ENCODE measurements at regions not wholly inside any gene's neighbourhood (a gene's known extent, or its start where the extent isn't known, plus 50 kb on each side); places are given as distances from the start of the nearest gene placed in this dataset.

- no peak for DNase-seq (ENCODE audit: low spot score)
- no peak overlapping the region for H3K27ac ChIP-seq
- ChIA-PET CTCF (no interaction called here), POLR2A (ENCODE audit: low non-redundant PET) (no interaction called here)
- no peak for TF ChIP-seq CTCF (conservative IDR thresholded peaks at IDR 0.05; ENCODE audit: low read depth)
Observed at GRCh38 chr14:71267691-71268090, 360.4 kb downstream of the PCNX1 start.

GRCh38 chr14:71270111-71270510 is 362.9 kb downstream of the PCNX1 start:
- CTCF ChIA-PET = interaction anchor here (0.7 kb wide), 1 partner anchor 105 kb away, joined by 4 read pairs; no protein-coding TSS in a partner anchor
- TF ChIP-seq CTCF (conservative IDR thresholded peaks at IDR 0.05; ENCODE audit: low read depth) = no peak
- POLR2A ChIA-PET (ENCODE audit: low non-redundant PET) = no interaction called here
- DNase-seq (ENCODE audit: low spot score) = no peak
- no peak overlapping the region for H3K27ac ChIP-seq

DNA sequence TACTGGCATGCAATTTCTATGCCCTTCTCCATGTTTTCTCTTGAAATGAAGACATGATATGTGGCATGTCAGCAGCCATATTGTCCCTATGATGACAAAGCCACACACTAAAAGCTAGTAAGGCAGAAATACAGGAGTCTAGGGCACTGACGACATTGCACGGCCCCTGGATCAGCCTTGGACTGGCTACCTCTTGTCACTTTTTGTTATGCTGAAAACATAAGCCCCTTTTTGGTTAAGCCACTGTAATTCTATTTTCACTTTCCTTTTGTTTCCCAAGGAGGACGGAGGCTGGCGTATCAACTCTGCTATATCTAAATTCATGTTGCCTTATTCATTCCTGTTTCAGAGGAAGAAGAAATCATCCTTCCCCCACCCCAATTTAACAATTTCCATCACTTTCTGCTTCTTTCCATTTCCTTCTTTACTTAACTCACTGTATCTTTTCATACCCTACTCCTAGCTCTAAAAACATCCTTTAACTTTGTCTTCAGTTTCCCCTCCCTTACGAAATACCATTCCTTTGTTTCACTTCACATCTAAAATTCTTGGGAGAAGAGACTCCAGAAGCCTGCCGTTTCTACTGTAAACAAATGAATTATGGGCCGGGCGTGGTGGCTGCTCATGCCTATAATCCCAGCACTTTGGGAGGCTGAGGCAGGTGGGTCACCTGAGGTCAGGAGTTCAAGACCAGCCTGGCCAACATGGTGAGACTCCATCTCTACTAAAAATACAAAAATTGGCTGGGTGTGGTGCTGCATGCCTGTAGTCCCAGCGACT is 364.1 kb downstream of the PCNX1 start:
- POLR2A ChIA-PET (ENCODE audit: low non-redundant PET) = no interaction called here
- TF ChIP-seq CTCF (conservative IDR thresholded peaks at IDR 0.05; ENCODE audit: low read depth) = no peak
- CTCF ChIA-PET = interaction anchor here (0.6 kb wide), 1 partner anchor 41 kb away, joined by 4 read pairs; no protein-coding TSS in a partner anchor
- DNase-seq (ENCODE audit: low spot score) = no peak
- no peak overlapping the region for H3K27ac ChIP-seq

GRCh38 chr14:71273366-71273765 is 366.1 kb downstream of the PCNX1 start:
- POLR2A ChIA-PET (ENCODE audit: low non-redundant PET) = no interaction called here
- no peak for DNase-seq (ENCODE audit: low spot score)
- TF ChIP-seq CTCF (conservative IDR thresholded peaks at IDR 0.05; ENCODE audit: low read depth) = no peak
- H3K27ac ChIP-seq = no peak overlapping the region
- CTCF ChIA-PET = interaction anchor here (0.7 kb wide), 1 partner anchor 106 kb away, joined by 4 read pairs; no protein-coding TSS in a partner anchor

DNA sequence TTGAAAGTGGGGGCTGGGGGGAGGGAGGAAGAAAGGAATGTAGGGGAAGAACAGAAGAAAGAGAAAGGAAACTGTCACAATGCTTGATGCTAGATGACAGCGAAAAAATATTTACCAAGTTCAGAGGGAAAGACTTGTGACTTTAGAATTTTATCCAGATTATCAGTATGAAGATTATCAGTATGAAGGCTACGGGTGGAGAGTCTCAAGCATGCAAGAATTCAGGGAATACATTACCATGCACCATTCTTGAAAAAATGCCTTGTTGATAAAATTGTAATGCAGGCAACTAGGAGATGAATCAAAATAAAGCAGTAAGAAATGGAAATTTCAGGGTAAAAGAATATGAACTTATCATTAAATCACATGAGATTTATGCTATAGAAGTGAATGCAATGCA is 376.8 kb downstream of the PCNX1 start:
- no peak for TF ChIP-seq CTCF (conservative IDR thresholded peaks at IDR 0.05; ENCODE audit: low read depth)
- ChIA-PET CTCF (interaction anchor here (0.6 kb wide), 1 partner anchor 363 kb away, joined by 3 read pairs; no protein-coding TSS in a partner anchor), POLR2A (ENCODE audit: low non-redundant PET) (no interaction called here)

GRCh38 chr14:71286126-71286525 is 378.9 kb downstream of the PCNX1 start:
- POLR2A ChIA-PET (ENCODE audit: low non-redundant PET) = no interaction called here
- TF ChIP-seq CTCF (conservative IDR thresholded peaks at IDR 0.05; ENCODE audit: low read depth) = no peak
- no peak overlapping the region for H3K27ac ChIP-seq
- no peak for DNase-seq (ENCODE audit: low spot score)
- CTCF ChIA-PET = interaction anchor here (0.7 kb wide), 1 partner anchor 44 kb away, joined by 3 read pairs; no protein-coding TSS in a partner anchor

More for the DNA sequence above, 376.8 kb downstream of the PCNX1 start:
- DNase-seq (ENCODE audit: low spot score) = no peak
- H3K27ac ChIP-seq = no peak overlapping the region
